Stimulated activated naive B cell treated with anti-CD40 and anti-IgM and Interleukin-4, amounts not matched to agents 10 μg/mL and 1 μg/mL and 100 μg/mL, for 72 hours (primary cell): ENCODE measurements at regions not wholly inside any gene's neighbourhood (a gene's known extent, or its start where the extent isn't known, plus 50 kb on each side); places are given as distances from the start of the nearest gene placed in this dataset.

ENCODE experiments used
- ATAC-seq, 2 donors: fragments of 150-1000 bp; cut with Tn5 transposase; replicated peaks; 2 replicates each; pipeline ENCODE4 v1.10.0; 2021; ENCODE audit warnings: moderate library complexity in 1 of 2
- DNase-seq: peaks from one replicate; pipeline ENCODE4 v3.0.0; 2021
- H3K27ac Mint-ChIP-seq: one replicate; pipeline ENCODE4 v1.8.0; 2022; ENCODE audit warnings: mild to moderate bottlenecking, mixed read lengths
- H3K27me3 Mint-ChIP-seq, 2 donors: one replicate each; pipeline ENCODE4 v1.8.0; 2022; ENCODE audit warnings: mixed read lengths in 2 of 2
- H3K36me3 Mint-ChIP-seq, 2 donors: one replicate each; pipeline ENCODE4 v1.8.0; 2022; ENCODE audit warnings: mixed read lengths in 2 of 2, mild to moderate bottlenecking in 1 of 2
- H3K4me1 Mint-ChIP-seq, 2 donors: one replicate each; pipeline ENCODE4 v1.8.0; 2022; ENCODE audit warnings: mixed read lengths in 2 of 2, mild to moderate bottlenecking in 1 of 2
- H3K4me3 Mint-ChIP-seq, 2 donors: one replicate each; pipeline ENCODE4 v1.8.0; 2022; ENCODE audit warnings: mild to moderate bottlenecking in 2 of 2, mixed read lengths in 2 of 2, moderate library complexity in 1 of 2
- H3K9me3 Mint-ChIP-seq, 2 donors: one replicate each; pipeline ENCODE4 v1.8.0; 2022; ENCODE audit warnings: mixed read lengths in 2 of 2, mild to moderate bottlenecking in 1 of 2

DNA sequence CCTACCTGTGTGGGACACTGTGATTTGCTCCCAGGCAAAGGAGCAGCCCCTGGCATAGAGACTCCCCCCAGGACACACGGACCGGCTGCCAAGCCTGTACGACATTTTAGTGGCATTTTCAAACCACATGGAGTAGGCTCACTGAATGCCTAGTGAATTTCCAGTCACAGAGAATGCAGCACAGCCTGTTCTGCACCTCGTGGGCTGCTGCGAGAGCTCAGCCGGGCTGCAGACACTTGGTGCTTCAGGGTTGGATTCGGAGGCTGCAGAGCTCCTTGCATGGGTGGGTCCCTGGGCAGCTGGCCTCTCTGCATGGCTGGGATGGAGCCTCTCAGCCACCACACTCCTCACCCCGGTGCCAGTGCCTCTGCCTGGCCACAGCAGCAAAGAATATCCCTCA, 51.2 kb upstream of the HNF1B start:
- Mint-ChIP-seq H3K27me3 (peaks cover 0 to 7% of the 10 kb centered on the region in 2 donors), H3K27ac (no peak overlapping the region)
- ATAC-seq = no peak

More for the DNA sequence above, 51.2 kb upstream of the HNF1B start:
- no peak for DNase-seq
- no peaks in the 10 kb centered on the region for H3K36me3 Mint-ChIP-seq
- peaks cover 0 to 7% of the 10 kb centered on the region in 2 donors for H3K9me3 Mint-ChIP-seq
- no peak overlapping the region for H3K4me3 Mint-ChIP-seq
- peaks cover 11 to 24% of the 10 kb centered on the region in 2 donors for H3K4me1 Mint-ChIP-seq
